NB4 (cell line): ENCODE measurements at regions not wholly inside any gene's neighbourhood (a gene's known extent, or its start where the extent isn't known, plus 50 kb on each side); places are given as distances from the start of the nearest gene placed in this dataset.

ENCODE experiments used
- POLR2A ChIP-seq: IDR thresholded peaks from 2 replicates; pipeline ENCODE4 v1.6.1; 2011; ENCODE audit warnings: mild to moderate bottlenecking; ENCODE audit not compliant: insufficient read length; ENCODE audit errors: extremely low read depth
- TF ChIP-seq, protein P1 (sequence below): IDR thresholded peaks from one replicate; pipeline ENCODE4 v1.5.1; 2012; ENCODE audit warnings: low read depth, low read length

DNA sequence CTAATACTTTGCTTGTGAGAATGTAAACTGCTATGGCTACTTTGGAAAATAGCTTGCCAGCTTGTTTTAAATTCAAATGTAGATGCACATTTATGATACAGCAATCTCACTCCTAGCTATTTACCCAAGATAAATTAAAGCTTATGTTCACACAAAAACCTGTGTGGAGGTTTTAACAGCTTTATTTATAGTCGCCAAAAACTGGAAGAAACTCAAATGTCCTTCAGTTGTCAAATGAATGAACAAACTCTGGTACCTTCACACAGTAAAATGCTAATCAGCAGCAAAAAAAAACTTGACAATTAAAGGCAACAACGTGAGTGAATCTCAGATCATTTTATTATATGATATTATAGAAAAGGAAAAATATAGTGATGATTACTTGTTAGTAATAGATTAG is 248.6 kb upstream of the NECTIN3 start:
- TF ChIP-seq, protein P1, sequence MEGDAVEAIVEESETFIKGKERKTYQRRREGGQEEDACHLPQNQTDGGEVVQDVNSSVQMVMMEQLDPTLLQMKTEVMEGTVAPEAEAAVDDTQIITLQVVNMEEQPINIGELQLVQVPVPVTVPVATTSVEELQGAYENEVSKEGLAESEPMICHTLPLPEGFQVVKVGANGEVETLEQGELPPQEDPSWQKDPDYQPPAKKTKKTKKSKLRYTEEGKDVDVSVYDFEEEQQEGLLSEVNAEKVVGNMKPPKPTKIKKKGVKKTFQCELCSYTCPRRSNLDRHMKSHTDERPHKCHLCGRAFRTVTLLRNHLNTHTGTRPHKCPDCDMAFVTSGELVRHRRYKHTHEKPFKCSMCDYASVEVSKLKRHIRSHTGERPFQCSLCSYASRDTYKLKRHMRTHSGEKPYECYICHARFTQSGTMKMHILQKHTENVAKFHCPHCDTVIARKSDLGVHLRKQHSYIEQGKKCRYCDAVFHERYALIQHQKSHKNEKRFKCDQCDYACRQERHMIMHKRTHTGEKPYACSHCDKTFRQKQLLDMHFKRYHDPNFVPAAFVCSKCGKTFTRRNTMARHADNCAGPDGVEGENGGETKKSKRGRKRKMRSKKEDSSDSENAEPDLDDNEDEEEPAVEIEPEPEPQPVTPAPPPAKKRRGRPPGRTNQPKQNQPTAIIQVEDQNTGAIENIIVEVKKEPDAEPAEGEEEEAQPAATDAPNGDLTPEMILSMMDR: no peak
- TF ChIP-seq POLR2A: no peak
